Esophagus muscularis mucosa (tissue), 4 donors: ENCODE measurements at regions not wholly inside any gene's neighbourhood (a gene's known extent, or its start where the extent isn't known, plus 50 kb on each side); places are given as distances from the start of the nearest gene placed in this dataset.

Experiments used
- DNase-seq: peaks from one replicate; pipeline ENCODE4 v3.0.0-alpha.2; 2017; ENCODE audit errors: extremely low spot score
- H3K27ac ChIP-seq, 4 donors: fragments of 200-600 bp; sonication (generic); replicated peaks in 1 of 4; 1 replicate in 3 of 4; 2 replicates in 1 of 4; pipeline ENCODE4 v1.5.1; 2016 to 2019; ENCODE audit warnings: mild to moderate bottlenecking in 1 of 4
- H3K27me3 ChIP-seq, 4 donors: fragments of 200-600 bp; sonication (generic); one replicate each; pipeline versions ENCODE4 v1.5.1 to v1.6.0; 2016 to 2019
- H3K36me3 ChIP-seq, 4 donors: fragments of 200-600 bp; sonication (generic); one replicate each; pipeline ENCODE4 v1.5.1; 2016 to 2019
- H3K4me1 ChIP-seq, 4 donors: fragments of 200-600 bp; sonication (generic); one replicate each; pipeline ENCODE4 v1.5.1; 2016 to 2019
- H3K4me3 ChIP-seq, 4 donors: fragments of 200-600 bp; sonication (generic); 1 replicate in 2 of 4; 2 replicates in 2 of 4; pipeline ENCODE4 v1.5.1; 2016 to 2019; ENCODE audit warnings: mild to moderate bottlenecking in 4 of 4, moderate library complexity in 1 of 4
- H3K9me3 ChIP-seq, 4 donors: fragments of 200-600 bp; sonication (generic); 1 replicate in 3 of 4; 2 replicates in 1 of 4; pipeline ENCODE4 v1.5.1; 2016 to 2019
- CTCF ChIP-seq, 3 experiments: fragments of 200-600 bp in 2 of 3; fragments of 450-650 bp in 1 of 3; sonication (generic) in 2 of 3; IDR thresholded peaks; one replicate each; pipeline ENCODE4 v1.5.1; 2017 to 2019; ENCODE audit warnings: antibody characterized with exemption in 3 of 3, mild to moderate bottlenecking in 2 of 3, moderate library complexity in 1 of 3
- EP300 ChIP-seq: sonication (generic); formaldehyde crosslinking; IDR thresholded peaks from one replicate; pipeline ENCODE4 v1.6.1; 2017; ENCODE audit warnings: antibody characterized with exemption
- POLR2A ChIP-seq: fragments of 450-650 bp; IDR thresholded peaks from one replicate; pipeline ENCODE4 v1.6.1; 2017; ENCODE audit warnings: antibody characterized with exemption, moderate library complexity, mild to moderate bottlenecking, low read depth
- POLR2AphosphoS5 ChIP-seq, 2 donors: sonication (generic); formaldehyde crosslinking; IDR thresholded peaks; one replicate each; pipeline ENCODE4 v1.6.1; 2017; ENCODE audit warnings: antibody characterized with exemption in 2 of 2
- WGBS: methylation state at CpG from one replicate; pipeline ENCODE4 v1.1.5; 2018; 5-methylcytosine and 5-hydroxymethylcytosine counted together
- intact Hi-C: fragments of 100-400 bp; cut with DNase I; formaldehyde crosslinking; loops from one replicate; pipeline ENCODE4 v1.15.1; 2023

GRCh38 chr3:102133376-102133775 lies 284.1 kb downstream of the NFKBIZ start:
- Histone ChIP-seq H3K27ac (peak overlapping the region; percentile 65 to 90 (median 78)), H3K36me3 (no peaks in the 10 kb centered on the region), H3K9me3 (no peaks in the 10 kb centered on the region), H3K4me3 (no peak overlapping the region), H3K27me3 (peaks cover 0 to 3% (median 0%) of the 10 kb centered on the region in 4 donors), H3K4me1 (peaks cover 12 to 45% (median 41%) of the 10 kb centered on the region in 4 donors)
- 96% methylated on average over 2 of the region's 2 CpGs for WGBS
- no peak for TF ChIP-seq POLR2AphosphoS5 (IDR thresholded peaks at IDR 0.05)
- TF ChIP-seq EP300, result no peak
- no peak for TF ChIP-seq CTCF (IDR thresholded peaks at IDR 0.05)
- no peak for TF ChIP-seq POLR2A
- peak; percentile 62 for DNase-seq
- intact Hi-C loops, result loop anchor here (10.0 kb wide), 1 partner anchor 289 kb away; the partner anchor contains the start of gene NFKBIZ

GRCh38 chr3:102135316-102135715 lies 286.0 kb downstream of the NFKBIZ start:
- Histone ChIP-seq H3K4me1 (peaks cover 5 to 34% (median 32%) of the 10 kb centered on the region in 4 donors), H3K27me3 (peaks cover 0 to 3% (median 0%) of the 10 kb centered on the region in 4 donors), H3K27ac (no peak overlapping the region), H3K9me3 (no peaks in the 10 kb centered on the region), H3K36me3 (no peaks in the 10 kb centered on the region), H3K4me3 (no peak overlapping the region)
- DNase-seq, result no peak
- no peak for TF ChIP-seq EP300
- no peak for TF ChIP-seq POLR2AphosphoS5 (IDR thresholded peaks at IDR 0.05)
- no peak for TF ChIP-seq POLR2A
- TF ChIP-seq CTCF (IDR thresholded peaks at IDR 0.05), result no peak
- WGBS, result 68% methylated on average over 5 of the region's 5 CpGs
- intact Hi-C loops, result loop anchor here (10.0 kb wide), 1 partner anchor 291 kb away; the partner anchor contains the start of gene NFKBIZ

- H3K27ac ChIP-seq, result no peak overlapping the region
- no peak overlapping the region for H3K4me3 ChIP-seq
- no peak for TF ChIP-seq POLR2A
- TF ChIP-seq CTCF (IDR thresholded peaks at IDR 0.05), result no peak
- no peak for TF ChIP-seq EP300
- TF ChIP-seq POLR2AphosphoS5 (IDR thresholded peaks at IDR 0.05), result no peak
- no peaks in the 10 kb centered on the region for H3K9me3 ChIP-seq
- no peak for DNase-seq
- 91% methylated on average over 2 of the region's 2 CpGs for WGBS
- intact Hi-C loops, result loop anchor here (10.0 kb wide), 1 partner anchor 291 kb away; the partner anchor contains the start of gene NFKBIZ
- peaks cover 0 to 3% (median 0%) of the 10 kb centered on the region in 4 donors for H3K27me3 ChIP-seq
- H3K4me1 ChIP-seq, result peaks cover 8 to 34% (median 32%) of the 10 kb centered on the region in 4 donors
- H3K36me3 ChIP-seq, result no peaks in the 10 kb centered on the region
These were observed 286.9 kb downstream of the NFKBIZ start for GRCh38 chr3:102136183-102136582.

- WGBS, result 89% methylated on average over 3 of the region's 3 CpGs
- Histone ChIP-seq H3K9me3 (no peaks in the 10 kb centered on the region), H3K4me1 (peaks cover 22 to 44% (median 43%) of the 10 kb centered on the region in 4 donors), H3K27me3 (no peaks in the 10 kb centered on the region), H3K27ac (peak overlapping the region in 2 of 4 donors; percentile 30 to 73), H3K4me3 (no peak overlapping the region), H3K36me3 (no peaks in the 10 kb centered on the region)
- DNase-seq, result no peak
- intact Hi-C loops, result no loop called here
- TF ChIP-seq POLR2A (no peak), EP300 (no peak), CTCF (IDR thresholded peaks at IDR 0.05) (no peak), POLR2AphosphoS5 (IDR thresholded peaks at IDR 0.05) (no peak)
These were observed 290.8 kb downstream of the NFKBIZ start for GRCh38 chr3:102140116-102140515.
